HG03175 (cell line): ENCODE measurements at regions not wholly inside any gene's neighbourhood (a gene's known extent, or its start where the extent isn't known, plus 50 kb on each side); places are given as distances from the start of the nearest gene placed in this dataset.

Experiments used
- ATAC-seq: cut with Tn5 transposase; IDR thresholded peaks from one replicate; pipeline ENCODE4 v1.9.1; 2021; ENCODE audit warnings: mild to moderate bottlenecking, moderate library complexity; ENCODE audit not compliant: unreplicated experiment

DNA sequence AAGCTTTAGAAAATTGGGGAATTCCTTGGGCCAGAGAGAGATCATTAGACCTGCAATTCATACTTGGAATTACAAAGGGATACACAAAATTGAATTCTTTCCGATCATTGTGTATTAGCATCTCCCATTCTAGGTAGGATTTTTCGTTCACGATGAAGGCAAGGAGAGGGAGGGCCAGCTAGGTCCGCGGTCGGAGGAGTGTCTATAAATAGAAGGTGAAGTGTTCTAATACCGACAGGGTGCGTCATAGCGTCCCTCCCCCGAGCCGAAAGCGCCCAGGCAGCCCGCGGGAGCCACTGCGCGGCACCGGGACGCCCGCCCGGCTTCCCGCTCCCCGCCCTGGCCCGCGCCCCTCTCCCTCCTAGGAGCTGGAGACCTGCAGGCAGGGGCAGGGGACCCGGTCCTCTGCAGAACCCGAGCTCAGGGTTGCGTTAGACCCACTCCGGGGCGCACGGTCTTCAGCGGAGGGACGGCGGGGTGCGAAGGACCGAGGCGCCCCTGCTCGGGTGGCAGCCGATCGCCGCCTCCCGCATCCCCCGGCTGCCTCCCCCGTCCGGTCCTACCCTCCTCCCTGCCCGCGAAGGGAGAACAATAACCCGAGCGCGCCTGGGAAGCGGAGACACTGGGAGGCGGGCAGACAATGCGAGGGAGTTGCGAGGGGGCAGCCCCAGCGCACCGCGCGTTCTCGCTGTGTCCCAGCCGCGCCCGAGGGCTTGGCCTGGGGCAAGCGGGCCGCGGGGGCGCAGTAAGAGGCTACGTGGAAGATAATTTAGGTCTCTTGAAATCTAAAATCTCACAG is 114.2 kb upstream of the SERTAD2 start:
- ATAC-seq = peak; percentile 87

DNA sequence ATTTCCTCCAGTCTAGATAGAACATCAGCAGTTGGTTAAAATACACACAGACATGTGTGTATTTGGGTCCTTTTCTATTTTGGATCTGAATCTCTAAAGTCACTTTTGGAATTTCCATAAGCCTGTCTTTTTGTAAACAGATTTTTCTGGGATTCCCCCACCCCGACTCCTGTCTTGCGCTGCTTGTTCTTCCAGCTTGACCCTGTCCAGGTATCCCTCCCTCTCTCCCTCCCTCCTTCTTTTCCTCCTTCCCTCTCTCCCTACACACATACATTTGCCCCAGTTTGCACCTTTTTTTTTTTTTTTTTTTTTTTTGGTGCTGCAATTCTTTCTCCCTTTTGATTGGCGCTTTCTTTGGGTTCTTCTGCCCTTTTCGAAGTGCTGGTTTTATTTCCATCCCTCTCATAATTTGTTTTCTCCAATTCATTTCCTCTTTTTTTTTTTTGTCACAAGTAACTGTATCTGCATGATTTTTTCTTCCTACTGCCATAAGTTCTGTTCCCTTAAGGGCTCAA is 114.8 kb upstream of the SERTAD2 start:
- no peak for ATAC-seq

GRCh38 chr2:64769392-64770044 is 115.8 kb upstream of the SERTAD2 start:
- no peak for ATAC-seq

DNA sequence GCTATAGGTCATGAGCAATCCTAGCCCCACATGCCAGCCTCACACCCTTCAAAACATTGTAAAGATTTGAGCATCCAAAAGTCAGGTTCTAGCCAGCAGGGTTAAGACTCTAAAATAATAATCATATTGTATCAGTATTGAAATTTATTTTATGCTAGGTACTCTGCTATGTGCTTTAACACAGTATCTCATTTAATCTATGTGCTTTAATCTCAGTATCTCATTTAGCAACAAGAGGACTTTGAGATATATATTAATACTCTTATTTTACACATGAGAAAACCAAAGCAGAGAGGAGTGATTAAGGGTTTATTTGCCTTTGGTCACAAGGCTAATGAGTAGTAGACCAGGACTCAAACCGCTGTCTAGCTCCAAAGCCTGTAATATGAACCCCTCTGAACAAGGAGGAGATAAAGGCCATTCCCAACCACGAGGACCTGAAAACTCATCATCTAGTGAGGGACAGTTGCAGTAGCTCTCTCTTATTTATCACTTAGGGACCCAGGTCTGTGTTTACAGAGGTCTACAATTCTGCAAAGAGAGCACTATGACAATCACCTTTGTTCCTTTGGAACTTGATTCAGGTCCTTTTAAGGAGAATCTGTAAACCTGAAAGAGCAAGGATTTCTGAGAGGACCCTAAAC is 116.5 kb upstream of the SERTAD2 start:
- ATAC-seq = no peak

- no peak for ATAC-seq
Observed at GRCh38 chr2:64770781-64771334, 117.1 kb upstream of the SERTAD2 start.

GRCh38 chr2:64771737-64772136 is 118.0 kb upstream of the SERTAD2 start:
- no peak for ATAC-seq

GRCh38 chr2:64773461-64774118 is 119.9 kb upstream of the SERTAD2 start:
- ATAC-seq = no peak

- ATAC-seq = no peak
Observed at GRCh38 chr2:64777841-64778240, 124.1 kb upstream of the SERTAD2 start.

DNA sequence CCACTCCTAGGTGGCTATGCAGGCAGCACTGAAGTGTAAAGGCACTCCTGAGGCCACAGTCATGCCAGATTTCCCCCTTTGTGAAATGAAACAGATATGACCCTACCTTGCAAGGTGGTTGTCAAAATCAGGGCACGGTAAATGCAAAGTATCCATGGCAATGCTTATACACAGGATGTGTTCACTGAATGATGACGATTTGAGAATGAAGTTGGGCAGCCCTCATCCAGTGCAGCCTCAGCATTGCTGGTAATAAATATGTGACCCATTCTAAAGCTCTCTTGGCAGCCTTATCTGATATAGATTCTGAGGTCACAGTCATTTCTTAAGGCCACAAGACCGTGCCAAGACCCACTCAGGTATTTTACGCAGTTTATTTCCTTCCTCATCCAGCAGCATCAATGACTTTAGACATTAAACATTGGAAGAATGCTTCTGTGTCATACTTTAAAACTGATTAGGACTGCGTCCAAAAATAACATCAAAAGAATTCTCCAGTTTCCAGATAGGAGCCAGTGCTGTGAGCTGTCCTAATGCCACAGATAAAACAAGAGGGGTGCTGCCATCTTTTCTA is 125.5 kb upstream of the SERTAD2 start:
- no peak for ATAC-seq

DNA sequence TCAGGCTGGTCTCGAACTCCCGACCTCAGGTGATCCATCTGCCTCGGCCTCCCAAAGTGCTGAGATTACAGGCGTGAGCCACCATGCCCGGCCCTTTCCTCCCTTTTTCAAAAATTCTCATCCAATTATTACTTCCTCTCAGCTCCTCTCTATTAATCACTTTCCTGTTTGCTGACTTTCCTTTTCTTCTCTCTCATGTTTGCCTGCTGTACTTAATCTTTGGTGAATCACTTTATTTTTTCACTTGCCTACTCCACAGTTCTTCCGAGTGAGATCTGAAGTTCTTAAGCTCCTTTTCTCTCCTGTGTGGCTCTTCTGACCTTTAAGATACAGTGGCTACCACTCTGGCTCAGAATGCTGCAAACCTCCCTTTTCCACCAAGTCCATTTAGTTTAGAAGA is 126.3 kb upstream of the SERTAD2 start:
- ATAC-seq = no peak

- no peak for ATAC-seq
Observed at GRCh38 chr2:64781711-64782390, 128.1 kb upstream of the SERTAD2 start.

GRCh38 chr2:64784168-64785061 is 130.7 kb upstream of the SERTAD2 start:
- no peak for ATAC-seq

DNA sequence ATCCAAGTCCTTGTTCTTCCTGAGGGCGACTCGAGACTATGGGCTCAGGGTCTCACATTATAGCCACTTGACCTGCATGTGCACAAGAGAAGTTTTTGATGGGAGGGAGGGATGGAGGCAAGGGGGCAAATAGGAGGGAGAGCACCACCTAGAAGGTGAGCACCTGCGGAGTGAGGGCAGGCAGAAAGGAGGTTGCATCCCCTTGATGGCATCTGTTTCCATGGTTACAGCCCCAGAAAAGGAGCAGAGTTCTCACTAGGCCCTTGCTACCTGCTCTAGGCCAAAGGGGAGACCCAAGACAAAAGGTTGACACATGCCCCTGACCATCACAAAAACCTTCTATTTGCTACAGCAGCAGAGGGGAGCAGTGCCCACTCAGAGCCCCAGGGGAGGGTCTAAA is 131.5 kb upstream of the SERTAD2 start:
- no peak for ATAC-seq

DNA sequence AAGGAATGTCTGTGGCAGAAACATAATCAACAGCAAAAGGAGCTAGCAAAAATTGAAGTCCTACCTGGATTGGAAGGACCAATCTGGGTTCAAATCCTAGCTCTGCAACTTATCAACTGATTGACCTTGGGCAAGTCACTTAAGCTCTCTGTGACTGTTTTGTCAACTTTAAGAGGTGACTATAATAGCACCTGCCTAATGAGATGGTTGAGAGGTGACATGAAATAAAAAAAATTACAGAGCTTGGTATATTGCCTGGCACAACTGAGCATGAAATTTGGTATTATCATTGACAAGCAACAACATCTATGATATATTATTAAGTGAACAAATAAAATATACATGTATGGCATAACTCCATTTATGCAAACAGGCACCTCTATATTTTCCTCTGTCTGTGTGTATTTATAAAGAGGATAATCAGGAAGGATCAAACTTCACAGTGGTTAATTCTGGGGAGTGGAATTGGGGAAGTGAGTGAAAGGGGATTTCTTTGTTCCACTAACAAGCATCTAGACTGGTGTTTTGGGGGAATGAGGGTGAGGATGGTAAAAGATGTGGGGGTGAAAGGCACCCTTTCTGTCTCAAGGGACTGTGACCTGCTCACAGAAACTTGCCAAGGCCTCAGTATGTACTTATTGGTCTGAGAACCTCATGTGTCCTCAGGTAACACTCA is 132.8 kb upstream of the SERTAD2 start:
- ATAC-seq = no peak

DNA sequence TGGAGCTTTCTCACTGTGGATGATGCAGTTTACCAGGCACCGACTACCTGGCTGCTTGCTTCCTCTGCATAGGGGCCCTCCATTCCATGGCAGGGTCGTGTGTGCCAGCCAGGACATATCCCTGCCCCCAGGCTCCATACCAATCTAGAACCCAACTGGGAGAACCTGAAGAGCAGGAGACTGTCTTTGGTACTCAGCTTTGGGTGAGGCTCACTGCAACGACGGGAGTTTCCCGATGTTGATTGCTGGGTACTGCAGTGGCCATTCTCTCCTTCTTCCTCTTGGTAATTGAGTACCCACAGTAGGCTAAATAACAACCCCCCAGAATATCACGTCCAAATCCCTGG is 133.3 kb upstream of the SERTAD2 start:
- no peak for ATAC-seq

DNA sequence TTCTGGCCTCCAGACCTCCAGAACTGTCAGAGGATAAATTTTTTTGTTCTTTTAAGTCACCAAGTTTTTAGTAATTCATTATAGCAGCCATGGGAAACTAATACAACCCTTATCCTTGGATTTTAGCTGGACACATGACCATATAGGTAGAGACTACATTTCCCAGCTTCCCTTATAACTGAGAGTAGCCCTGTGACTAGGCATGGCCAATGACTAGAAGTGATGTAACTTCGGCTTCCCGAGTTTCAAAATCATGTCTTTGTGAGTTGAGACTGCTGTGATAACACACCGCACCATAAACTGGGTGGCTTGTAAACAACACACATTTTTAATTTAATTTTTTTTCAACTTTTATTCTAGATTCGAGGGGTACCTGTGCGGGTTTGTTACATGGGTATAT is 134.0 kb upstream of the SERTAD2 start:
- no peak for ATAC-seq

- ATAC-seq = no peak
Observed at GRCh38 chr2:64789466-64790320, 136.0 kb upstream of the SERTAD2 start.

- no peak for ATAC-seq
Observed at GRCh38 chr2:64792300-64792699, 138.6 kb upstream of the SERTAD2 start.
